ENCODE measurements at regions not wholly inside any gene's neighbourhood (a gene's known extent, or its start where the extent isn't known, plus 50 kb on each side); places are given as distances from the start of the nearest gene placed in this dataset.

GRCh38 chr2:185222311-185222710, 516.3 kb upstream of the FSIP2 start:
- TF ChIP-seq CTCF (IDR thresholded peaks at IDR 0.05) (no peak), POLR2A (IDR thresholded peaks at IDR 0.05) (no peak)

Measured in uterus (tissue), 2 donors.